AG08396 (cell line): ENCODE measurements at regions not wholly inside any gene's neighbourhood (a gene's known extent, or its start where the extent isn't known, plus 50 kb on each side); places are given as distances from the start of the nearest gene placed in this dataset.

Experiments
- DNase-seq: peaks from one replicate; pipeline ENCODE4 v3.0.0; 2012; ENCODE audit warnings: low spot score, mixed read lengths

DNA sequence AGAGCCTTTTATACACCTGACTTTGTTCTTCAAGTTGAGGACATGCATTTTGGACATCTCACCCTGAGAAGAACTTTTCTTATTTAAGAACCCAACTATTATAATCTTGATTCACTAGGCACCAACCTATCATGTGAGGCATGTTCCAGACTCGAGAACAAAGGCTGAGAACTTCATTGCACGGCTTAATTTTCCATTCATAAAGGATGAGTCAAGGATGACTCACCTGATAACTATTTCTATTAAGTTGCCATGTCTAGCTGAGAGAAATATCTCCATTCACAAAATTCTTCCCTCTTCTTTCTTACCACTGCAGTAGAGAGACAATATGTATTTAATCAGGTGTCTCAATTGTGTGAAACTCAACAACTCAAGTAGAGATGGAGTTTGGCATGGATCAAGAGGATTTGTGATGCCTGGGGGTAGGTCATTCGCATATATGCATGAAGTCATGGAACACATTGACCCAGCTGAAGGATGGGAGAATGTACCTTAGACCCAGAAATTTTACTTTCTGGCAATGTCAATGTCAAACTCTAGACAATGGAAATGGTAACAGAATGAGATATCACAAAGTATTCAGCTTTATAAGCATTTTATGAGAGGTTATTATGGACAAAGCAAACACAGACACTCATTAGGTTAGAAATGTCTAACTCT lies 173.2 kb upstream of the PRNP start:
- peak; percentile 68 for DNase-seq

DNA sequence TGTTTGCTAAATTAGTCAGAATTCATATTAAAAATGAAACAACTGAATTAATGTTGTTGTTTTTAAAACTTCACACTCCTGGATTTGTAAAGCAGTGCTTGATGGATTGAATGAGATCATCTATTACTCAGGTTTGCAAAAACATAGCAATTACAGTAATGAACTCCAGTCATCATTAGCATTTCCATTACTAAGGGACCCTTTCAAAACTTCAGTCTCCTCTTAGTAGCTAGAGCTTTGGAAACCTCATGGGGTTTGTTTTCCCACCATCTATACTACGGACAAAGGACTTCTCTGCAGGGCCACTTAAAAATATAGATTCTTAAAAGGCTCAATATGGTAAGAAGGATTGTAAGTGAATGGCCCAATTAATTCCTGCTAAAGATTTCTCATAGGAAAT lies 174.5 kb upstream of the PRNP start:
- no peak for DNase-seq

DNA sequence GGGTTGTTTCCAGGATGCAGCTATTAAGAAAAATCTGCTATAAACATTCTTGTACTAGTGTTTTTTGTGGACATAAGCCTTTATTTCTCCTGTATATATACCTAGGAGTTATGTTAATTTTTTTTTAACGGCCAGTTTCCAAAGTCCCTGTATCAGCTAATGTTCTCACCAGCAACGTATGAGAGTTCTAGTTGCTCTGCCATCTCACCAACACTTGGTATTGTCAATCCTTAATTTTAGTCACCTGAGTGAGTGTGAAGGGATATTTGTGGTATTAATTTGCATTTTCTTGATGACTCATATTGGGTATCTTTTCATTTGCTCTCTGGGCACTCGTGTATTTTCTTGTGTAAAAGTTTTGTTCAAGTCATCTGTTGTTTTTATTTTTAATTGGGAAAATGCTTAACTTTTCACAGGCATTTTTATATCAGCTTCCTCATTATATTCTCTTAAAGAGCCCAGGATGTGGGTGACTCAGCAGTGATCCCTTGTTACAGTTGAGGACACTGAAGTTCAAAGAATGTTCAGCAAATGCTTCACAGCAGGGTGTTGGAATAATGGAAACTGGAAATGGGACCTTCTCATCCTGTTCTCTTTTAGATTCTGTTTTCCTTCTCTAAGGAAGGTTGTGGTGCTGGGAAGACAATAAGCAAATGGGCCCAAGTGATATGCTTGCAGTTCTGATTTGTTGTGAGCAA lies 176.3 kb upstream of the PRNP start:
- DNase-seq = no peak

DNA sequence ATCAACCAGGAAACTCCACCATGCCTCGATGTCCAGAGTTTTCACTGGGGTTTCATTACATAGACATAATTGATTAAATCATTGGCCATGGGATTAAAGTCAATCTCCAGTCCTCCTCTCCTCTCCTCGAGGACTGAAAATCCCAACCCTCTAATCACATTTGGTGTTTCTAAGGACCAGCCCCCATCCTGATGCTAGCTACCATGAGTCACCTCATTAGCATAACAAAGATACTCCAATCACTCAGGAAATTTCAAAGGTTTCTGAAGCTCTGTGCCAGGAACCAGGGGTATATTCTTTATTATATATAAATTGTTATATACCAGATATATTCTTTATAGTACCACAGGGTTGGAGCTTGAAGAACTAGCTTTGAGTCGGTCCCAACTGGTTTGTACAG lies 177.5 kb upstream of the PRNP start:
- no peak for DNase-seq

DNA sequence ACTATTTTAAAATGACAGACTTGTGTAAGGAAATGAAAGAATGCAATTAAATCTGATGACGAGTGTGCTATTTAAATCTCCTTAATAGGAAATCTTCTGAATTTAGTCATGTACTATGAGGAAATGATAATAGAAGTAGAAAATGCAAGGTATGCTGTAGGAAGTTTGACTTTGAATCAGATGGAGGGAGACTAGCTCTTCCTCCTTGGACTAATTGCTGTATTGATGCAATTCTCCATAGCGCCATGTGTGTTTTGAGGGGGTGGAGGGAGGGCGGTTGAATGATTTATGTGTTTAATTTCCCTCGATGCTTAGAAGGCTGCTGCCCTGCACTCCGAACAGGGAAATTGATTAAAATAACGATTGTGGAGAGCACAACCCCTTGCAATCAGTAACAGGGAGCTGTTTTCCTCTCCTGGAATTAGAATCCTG lies 179.0 kb upstream of the PRNP start:
- peak; percentile 64 for DNase-seq

DNA sequence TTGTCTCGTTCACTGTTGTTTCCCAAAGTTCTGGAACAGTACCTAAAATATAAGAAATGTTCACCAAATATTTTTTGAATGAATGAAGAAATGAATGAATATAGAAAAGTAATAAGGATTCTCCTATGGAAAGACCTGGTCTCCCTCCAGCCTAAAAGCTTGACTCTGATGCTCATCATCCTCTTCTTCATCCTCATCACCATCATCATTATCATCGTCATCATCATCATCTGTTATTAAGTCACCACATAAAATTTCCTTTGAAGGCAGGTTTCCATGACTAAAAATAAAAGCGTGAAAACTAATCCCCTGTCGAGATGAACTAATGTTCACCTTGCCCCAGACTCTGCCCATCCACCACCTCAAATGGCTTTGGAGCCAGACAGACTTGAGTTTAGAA lies 181.4 kb upstream of the PRNP start:
- no peak for DNase-seq

DNA sequence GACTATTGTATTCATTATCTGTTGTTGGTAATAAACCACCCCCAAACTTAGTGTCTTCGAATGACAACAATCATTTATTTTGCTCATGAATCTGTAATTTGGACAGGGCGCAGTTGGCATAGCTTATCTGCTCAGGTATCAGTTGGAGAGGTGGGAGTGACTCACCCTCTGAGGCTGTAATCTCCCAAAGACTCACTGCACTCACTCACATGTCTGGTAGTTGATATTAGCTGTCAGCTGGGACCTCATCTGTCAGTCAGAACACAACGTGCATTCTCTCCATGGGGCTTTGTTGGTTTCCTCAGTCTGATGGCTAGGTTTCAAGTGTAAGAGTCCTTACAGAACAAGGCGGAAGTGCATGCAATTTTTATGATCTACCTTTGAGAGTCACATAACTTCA lies 183.5 kb upstream of the PRNP start:
- DNase-seq = no peak

DNA sequence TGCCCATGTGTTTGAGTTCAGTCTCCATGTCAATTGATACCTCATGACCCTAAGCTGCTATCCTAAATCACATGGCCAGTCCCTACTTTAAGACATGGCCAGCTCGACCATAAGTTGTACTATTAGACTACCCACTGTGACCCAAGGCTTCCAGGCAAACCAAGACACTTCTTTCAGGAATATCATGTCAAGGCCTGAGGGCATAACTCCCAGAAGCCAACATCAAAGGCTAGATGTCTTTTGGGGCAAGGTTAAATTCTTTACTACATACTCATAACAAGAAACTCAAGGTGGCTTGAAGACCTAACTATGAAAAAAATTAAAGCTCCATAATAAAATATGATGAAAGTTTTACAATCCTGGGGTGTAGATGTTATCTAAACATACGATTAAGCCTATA lies 192.9 kb upstream of the PRNP start:
- DNase-seq = no peak

DNA sequence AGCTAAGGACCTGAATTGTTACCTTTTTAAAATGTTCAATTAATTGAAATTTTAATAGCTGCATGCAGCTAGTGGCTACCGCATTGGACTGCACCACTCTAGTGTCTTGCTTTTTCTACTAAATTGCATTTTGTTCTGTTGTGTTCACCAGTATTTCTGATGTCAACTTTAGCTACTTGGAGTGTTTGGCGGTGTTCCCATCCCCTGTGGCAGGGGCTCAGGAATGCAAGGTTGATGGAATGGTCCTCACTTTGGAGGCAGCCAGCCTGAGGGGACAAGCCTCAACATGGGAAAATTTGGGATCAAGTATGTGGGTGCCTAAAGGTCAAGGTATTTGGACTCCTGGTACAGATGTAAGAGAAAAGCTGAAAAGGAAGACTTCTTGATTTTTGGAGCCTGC lies 194.6 kb upstream of the PRNP start:
- no peak for DNase-seq

DNA sequence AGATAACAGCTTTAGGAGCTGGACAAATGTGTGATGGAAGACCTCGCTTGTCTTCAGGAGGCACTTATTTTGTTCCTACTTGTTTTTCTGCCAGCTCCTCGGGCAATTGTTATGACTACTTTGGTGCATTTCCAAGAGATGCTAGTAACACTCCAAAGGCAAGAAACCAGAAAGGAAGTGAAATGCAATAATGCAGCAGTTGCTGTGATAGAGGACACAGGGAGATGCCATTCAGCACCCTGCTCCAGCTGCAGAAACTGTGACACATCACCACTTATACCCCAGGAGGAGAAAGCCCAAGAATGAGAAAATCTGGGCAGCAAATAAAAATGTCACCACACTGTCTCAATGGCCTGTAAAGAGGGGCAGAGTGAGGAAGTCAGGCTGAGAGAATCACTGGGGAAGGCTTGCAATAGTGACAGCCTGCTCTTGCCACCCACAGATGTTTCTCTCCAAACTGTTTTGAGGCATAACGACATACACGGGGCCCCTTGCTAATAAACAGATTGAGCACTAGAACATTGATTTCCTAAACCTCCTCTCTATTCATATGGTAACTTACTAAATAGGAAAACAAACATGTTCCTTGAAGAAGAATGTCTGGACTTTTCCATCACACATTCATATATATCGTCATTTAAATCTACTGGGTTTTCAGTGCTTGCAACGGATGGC lies 195.5 kb upstream of the PRNP start:
- DNase-seq = no peak

DNA sequence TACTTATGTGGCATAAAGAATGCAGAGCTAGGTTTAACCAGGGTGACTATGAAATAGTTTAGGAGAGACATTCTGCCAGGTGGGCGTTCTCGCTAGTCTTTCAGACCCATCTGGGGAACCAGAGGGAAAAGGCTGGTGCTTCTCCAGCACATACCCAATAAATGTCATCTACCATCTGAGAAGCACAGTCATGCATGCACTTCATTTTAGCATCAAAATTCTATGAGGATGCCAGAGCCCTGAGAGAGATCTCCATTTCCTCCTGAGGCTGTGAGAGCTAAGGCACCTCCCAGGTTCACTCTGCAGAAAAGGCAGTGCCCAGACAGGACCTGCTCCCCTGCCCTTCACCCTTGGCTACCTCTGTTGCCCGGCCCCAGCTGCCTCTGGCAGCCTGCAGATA lies 196.2 kb upstream of the PRNP start:
- no peak for DNase-seq

DNA sequence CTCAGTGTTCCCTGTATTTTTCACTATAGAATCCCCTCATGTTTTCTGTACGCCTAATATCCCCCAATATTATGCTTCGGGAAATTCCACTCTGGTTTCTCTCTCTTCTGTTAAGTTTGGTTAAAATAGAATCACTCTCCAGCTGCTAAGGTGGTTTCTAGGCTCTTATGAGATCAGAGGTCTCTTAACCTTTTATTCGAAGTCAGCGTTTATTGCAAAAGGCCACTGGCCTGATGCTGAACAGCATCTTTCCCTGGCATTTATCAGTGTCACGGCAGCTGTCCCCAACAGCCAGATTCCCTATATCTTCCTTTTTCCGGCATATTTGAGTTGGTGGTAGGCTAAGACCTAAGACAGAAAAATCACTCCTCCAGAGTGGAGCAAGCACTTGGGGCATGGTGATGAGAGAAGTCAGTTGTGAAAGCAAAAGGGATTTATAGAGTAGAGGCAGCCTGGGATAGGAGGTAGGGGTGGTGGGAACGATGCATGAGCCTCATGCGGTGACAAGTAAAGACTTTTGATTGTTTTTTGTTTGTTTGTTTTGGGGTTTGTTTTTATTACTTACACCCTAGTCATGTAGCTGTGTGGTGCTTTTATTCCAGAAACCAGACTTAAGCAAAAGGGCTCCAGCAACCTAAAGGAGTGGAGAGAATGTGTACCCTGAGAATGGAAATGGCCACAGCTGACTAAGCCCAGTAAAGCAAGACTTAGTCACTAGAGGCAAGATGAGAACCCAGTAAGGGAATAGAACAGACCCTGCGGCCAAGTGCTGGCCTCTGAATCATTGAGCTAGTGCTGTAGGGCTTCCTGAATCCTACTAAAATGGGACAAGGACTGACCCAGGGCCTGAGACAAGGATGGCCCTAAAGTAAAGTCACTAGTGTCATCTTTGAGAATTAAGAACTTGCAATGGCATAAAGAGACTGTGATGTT lies 197.6 kb upstream of the PRNP start:
- DNase-seq = peak; percentile 37

DNA sequence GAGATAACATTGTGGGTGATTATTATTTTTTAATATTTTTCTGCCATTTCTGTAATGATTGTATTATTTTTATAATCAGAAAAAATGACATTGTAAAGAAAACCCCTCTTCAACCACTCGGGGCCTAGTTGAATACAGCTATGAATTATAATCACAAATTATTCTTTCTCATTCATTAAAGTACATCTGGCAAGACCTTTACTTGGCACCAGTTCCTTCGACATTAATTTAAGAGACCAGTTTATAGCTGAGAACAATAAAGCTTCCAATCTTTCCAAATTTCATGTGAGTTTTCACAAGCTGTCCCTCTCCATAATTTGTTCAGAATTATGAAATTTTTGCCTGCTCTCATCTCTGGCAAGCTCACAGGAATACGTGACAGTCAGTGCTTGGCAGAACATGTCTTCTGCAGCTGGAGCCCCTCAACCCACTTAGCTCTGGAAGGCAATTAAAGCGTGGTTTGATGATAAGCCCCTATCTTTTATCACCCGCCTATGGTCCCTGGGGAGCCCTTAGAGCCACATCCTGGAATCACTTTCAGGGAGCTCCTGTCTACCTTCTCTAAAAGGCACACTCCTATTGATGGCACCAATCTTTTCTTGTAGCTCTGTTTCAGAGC lies 201.8 kb upstream of the PRNP start:
- no peak for DNase-seq

DNA sequence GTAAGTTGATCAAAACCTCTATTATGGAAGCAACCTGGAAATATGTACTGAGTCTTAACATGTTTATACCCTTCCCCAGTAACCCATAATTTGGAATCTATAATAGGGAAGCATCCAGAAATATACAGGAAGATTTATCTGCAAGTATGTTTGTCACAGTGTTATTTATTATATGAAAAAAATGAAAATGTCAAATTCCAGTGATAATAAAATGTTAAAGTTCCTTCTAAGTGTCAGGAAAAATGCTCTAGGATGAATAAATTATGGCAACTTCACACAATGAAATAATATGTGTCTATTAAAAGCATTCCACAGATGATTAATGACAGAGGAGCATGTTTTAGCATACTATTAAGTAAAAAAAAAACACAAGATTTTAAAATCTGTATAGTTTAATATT lies 202.3 kb upstream of the PRNP start:
- DNase-seq = no peak

DNA sequence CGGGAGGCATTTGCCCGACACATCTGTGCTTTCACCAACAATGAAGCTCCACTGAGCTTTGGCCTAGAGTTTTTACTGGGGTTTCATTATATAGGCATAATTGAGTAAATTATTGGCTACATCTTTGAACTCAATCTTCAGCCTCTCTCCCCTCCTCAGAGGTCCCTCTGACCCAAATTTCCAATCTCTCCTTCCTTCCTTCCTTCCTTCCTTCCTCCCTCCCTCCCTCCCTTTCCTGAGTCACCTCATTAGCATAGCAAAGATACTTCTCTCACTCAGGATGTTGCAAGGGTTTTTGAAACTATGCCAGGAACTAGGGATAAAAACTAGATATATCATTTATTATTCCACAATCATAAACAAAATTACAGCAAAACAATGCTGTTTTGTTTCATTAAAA lies 202.8 kb upstream of the PRNP start:
- peak; percentile 18 for DNase-seq

DNA sequence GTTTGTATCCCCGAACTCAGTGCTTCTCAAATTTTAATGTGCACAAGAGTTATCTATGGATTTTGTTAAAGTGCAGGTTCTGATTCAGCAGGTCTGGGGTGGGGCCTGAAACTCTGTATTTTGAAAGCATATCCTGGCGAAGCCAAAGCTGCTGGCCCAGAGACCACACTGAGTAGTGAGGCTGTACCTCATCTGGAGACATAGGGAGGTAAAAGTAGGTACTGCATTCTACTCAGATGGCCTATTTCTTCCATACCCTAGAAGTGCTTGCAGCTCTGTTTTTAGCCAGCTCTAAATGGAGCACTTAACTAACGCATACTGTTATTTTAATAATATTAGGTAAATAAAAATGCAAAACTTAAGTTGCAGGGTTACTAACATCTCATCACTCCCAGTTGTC lies 206.2 kb upstream of the PRNP start:
- DNase-seq = no peak

DNA sequence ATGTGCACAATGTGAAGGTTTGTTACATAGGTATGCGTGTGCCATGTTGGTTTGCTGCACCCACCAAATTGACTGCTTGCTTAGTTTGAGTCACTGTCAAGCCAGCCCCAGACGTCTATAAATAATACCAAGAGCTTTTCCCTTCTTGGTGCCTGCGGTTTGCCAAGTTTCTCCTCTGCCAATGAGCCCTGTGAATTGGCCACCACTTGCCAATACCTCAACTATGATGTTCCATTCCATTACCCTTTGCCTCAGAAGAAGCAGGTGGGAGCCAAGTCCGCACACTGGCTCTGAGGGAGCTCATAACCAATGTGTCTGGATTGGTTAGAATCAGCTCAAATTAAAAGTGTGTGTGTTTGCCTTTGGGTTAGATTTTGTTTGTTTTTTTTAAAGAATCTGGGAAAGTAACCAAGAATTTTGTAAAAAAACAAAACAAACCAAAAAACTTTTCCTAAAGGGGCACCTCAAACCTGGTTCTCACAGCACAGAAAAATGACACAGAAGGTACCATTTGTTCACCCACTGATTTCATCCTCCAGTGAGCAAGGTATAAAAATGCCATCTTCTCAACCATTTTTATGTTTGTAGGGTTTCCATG lies 209.3 kb upstream of the PRNP start:
- no peak for DNase-seq

DNA sequence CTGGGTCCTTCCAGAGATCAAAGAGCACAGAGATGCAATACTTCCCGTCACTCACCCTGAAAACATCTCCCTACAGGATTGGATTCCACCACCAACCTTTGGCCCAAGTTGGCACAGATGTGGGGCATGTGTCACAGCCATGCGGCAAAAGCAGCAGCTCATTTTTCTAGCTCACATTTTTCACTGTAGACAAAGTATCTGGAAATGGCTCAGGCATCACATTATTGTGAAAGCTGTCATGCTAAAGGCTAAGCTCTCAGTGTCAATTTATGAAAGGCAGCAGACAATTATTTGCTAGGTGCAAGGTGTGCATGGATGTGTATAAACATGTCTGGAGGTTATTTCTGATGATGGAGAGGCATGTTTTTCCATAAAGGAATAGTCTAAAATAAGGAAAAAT lies 213.3 kb upstream of the PRNP start:
- no peak for DNase-seq

DNA sequence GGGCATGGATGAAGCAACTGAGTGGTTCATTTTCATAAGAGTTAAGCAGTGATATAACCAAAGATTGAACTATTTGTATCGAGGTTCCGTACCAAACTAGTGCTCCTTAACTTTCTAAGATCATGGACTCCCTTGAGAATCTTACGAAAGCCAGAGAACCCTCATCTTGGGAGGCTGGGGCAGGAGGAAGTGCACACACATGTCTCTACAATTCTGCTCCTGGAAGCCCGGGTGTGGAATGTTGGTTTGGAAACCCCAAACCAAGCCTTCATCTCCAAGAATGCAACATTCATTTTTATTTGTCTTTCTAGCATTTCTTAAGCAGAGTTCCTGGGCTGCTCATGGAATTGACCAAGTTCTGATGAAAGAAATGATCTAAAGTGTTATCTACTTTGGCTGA lies 215.0 kb upstream of the PRNP start:
- DNase-seq = peak; percentile 46

DNA sequence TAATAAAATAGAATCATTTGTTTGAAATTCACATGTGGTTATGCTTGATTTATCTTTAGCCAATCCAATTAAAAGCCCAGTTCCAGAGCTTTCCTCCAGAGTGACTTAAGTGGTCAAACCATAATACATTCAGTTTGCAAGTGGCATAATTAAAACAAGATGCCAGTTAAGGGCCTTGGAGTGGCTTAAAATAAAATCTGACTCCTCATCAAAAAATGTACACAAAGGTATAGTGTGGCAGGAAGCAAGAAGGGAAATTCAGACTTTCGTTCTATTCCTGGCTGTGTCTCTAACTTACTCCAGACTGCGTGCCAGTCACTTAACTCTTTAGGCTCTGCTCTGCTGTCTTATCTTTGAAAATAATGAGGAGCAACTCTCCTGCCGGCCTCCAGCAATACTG lies 215.9 kb upstream of the PRNP start:
- DNase-seq = peak; percentile 53

DNA sequence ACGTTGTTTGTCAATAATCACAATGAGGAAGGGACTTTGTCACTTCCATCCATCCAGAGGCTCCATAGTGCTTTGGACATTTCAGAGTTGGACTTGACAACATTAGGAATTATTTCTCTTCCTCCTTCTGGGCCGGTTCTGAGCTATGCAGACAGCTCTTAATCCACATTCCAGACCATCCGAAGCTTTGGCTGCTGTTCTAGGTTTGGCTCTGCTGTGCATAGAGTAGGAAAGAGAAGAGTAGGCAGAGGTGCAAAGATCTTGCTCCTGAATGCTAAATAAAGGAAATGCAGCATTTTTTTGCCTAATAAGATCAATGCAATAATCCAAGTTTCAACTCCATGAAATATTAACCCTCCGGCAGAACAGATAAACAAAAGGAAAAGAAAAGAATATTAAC lies 216.3 kb upstream of the PRNP start:
- DNase-seq = no peak

DNA sequence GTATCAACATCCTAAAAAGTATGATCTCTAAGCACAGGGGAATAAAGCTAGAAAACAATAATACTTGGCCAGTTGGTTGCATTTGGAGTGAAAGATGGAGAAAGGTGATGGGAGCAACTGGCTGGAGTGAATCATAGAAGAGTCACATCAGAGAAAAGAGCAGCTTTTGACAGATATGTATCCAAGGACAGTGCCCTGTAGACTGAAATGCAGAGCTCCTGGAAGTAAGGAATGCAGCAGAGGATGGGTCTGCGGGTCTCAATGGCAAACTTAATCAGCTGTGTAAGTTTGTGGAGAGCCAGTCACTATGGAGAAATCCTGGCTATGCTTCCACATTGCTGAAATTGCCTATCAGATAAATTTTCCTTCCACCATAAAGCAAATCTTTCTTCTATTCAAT lies 218.1 kb upstream of the PRNP start:
- no peak for DNase-seq
